ENCODE measurements at regions not wholly inside any gene's neighbourhood (a gene's known extent, or its start where the extent isn't known, plus 50 kb on each side); places are given as distances from the start of the nearest gene placed in this dataset.

DNA sequence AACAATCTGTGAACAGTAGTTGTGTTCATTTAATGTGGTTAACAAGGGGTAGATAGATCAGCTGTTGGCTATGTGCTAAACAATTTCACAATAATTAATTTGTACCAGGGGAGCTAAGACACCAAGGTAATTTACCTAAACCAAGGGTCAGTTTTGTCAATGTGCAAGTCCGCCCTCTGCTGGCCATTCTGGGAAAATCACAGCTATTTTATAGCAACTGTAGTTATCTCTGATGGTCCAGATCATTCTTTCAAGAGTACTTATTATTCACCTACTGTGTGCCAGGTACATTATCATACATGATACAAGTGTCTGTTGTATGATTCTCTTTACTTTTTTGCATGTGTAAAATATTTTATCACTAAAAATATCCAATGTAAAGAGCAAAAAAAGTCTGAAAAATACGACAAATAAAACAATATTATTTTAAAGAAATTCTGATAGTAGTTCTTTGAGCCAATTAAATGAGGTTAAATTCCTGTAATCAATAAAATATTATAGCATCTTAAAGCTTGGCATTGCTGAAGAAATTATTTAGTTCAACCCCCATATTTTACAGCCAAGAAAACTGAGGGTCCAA, 312.3 kb upstream of the FAM78B start:
- Histone ChIP-seq H3K9ac (no peak overlapping the region), H3K4me2 (ENCODE audit: unreplicated experiment) (no peak overlapping the region), H3K36me3 (ENCODE audit: low read depth) (no peaks in the 10 kb centered on the region), H4K20me1 (ENCODE audit: insufficient read depth) (no peaks in the 10 kb centered on the region), H3K27ac (no peak overlapping the region), H3K9me3 (ENCODE audit: low read depth) (no peaks in the 10 kb centered on the region), H3F3A (ENCODE audit: insufficient read depth) (no peaks in the 10 kb centered on the region), H3K27me3 (replicated peaks; ENCODE audit: insufficient read depth) (peaks cover 7% of the 10 kb centered on the region), H2AFZ (no peak overlapping the region), H3K79me2 (ENCODE audit: insufficient read depth) (no peaks in the 10 kb centered on the region), H3K9me2 (ENCODE audit: insufficient read depth) (no peaks in the 10 kb centered on the region), H3K4me3 (no peak overlapping the region), H3K4me1 (ENCODE audit: insufficient read depth) (no peaks in the 10 kb centered on the region)
- TF ChIP-seq EZH2phosphoT487 (IDR thresholded peaks at IDR 0.05; ENCODE audit: insufficient read depth, low read depth): no peak
- no peak for TF ChIP-seq EZH2 (IDR thresholded peaks at IDR 0.05; ENCODE audit: insufficient read depth, poor library complexity, severe bottlenecking)
- 27% methylated on average over 2 of the region's 2 CpGs for WGBS, 2 experiments (ENCODE audit: low coverage in 1 of 2, low lambda C conversion rate in 2 of 2, missing lambda C conversion rate in 2 of 2)
- in situ Hi-C loops (cut with MboI): loop anchor here (25.0 kb wide), 1 partner anchor 767 kb away; no protein-coding TSS in a partner anchor
- peak; percentile 39 for DNase-seq

DNA sequence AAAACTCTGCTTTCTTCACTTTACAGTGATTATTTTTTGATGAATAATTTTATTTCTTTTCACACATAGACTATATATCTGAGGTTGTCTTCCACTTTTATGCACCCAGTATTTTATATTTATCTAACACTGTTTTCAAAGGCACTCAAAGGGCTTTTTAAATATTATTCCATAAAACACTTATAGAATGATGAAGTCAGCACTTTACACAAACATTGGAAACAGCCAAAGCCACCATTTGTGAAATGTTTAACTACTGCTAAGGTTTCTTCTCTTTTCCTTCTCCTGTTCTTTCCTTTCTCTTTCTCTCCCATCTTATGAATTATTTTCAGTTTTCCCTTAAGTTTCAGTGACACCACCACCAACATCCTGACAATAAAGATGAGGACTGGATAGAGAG, 317.7 kb upstream of the FAM78B start:
- TF ChIP-seq EZH2 (IDR thresholded peaks at IDR 0.05; ENCODE audit: insufficient read depth, poor library complexity, severe bottlenecking): no peak
- TF ChIP-seq EZH2phosphoT487 (IDR thresholded peaks at IDR 0.05; ENCODE audit: insufficient read depth, low read depth): no peak
- H3K9me3 ChIP-seq (ENCODE audit: low read depth): no peaks in the 10 kb centered on the region
- no peaks in the 10 kb centered on the region for H3F3A ChIP-seq (ENCODE audit: insufficient read depth)
- H3K79me2 ChIP-seq (ENCODE audit: insufficient read depth): no peaks in the 10 kb centered on the region
- no peak overlapping the region for H3K27ac ChIP-seq
- no peaks in the 10 kb centered on the region for H3K9me2 ChIP-seq (ENCODE audit: insufficient read depth)
- H3K36me3 ChIP-seq (ENCODE audit: low read depth): no peaks in the 10 kb centered on the region
- 0 out of 2 replicates have a peak overlapping the region, but pooled peaks have one; percentile 3 for H2AFZ ChIP-seq
- in situ Hi-C loops (cut with MboI): loop anchor here (25.0 kb wide), 1 partner anchor 772 kb away; no protein-coding TSS in a partner anchor
- peaks cover 3% of the 10 kb centered on the region; the same call in 1 of the 2 replicates for H3K27me3 ChIP-seq (replicated peaks; ENCODE audit: insufficient read depth)
- H3K4me3 ChIP-seq: no peak overlapping the region
- DNase-seq: no peak
- H3K4me2 ChIP-seq (ENCODE audit: unreplicated experiment): peak overlapping the region; percentile 4
- H3K9ac ChIP-seq: no peak overlapping the region
- H4K20me1 ChIP-seq (ENCODE audit: insufficient read depth): no peaks in the 10 kb centered on the region
- H3K4me1 ChIP-seq (ENCODE audit: insufficient read depth): peaks cover 9% of the 10 kb centered on the region; the same call in 1 of the 2 replicates

DNA sequence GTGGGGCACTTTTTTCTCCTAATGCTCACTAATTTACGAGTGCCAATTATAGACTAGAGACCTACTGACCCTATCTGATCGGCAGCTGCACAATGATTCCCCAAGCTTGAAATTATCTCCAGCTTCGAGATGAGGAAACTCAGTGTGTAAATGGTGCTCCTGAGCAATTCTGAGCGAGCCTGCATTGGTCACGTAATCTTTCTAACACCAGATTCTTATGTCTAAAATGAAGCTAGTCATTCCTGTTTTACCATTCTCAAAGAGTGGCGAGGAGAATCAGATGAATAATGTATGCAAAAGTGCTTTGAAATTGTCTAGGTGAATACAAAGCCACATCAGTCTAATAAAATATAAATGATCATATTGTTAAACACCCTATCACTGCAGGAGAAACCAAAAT, 318.1 kb upstream of the FAM78B start:
- DNase-seq: no peak
- Histone ChIP-seq H3K4me2 (ENCODE audit: unreplicated experiment) (peak overlapping the region; percentile 4), H3K79me2 (ENCODE audit: insufficient read depth) (no peaks in the 10 kb centered on the region), H2AFZ (0 out of 2 replicates have a peak overlapping the region, but pooled peaks have one; percentile 3), H3K27ac (no peak overlapping the region), H4K20me1 (ENCODE audit: insufficient read depth) (no peaks in the 10 kb centered on the region), H3K9me3 (ENCODE audit: low read depth) (no peaks in the 10 kb centered on the region), H3K4me3 (no peak overlapping the region), H3K27me3 (replicated peaks; ENCODE audit: insufficient read depth) (peaks cover 3% of the 10 kb centered on the region; the same call in 1 of the 2 replicates), H3K4me1 (ENCODE audit: insufficient read depth) (peaks cover 9% of the 10 kb centered on the region; the same call in 1 of the 2 replicates), H3K9me2 (ENCODE audit: insufficient read depth) (no peaks in the 10 kb centered on the region), H3K36me3 (ENCODE audit: low read depth) (no peaks in the 10 kb centered on the region), H3F3A (ENCODE audit: insufficient read depth) (no peaks in the 10 kb centered on the region), H3K9ac (no peak overlapping the region)
- in situ Hi-C loops (cut with MboI): loop anchor here (25.0 kb wide), 1 partner anchor 773 kb away; no protein-coding TSS in a partner anchor
- no peak for TF ChIP-seq EZH2 (IDR thresholded peaks at IDR 0.05; ENCODE audit: insufficient read depth, poor library complexity, severe bottlenecking)
- no peak for TF ChIP-seq EZH2phosphoT487 (IDR thresholded peaks at IDR 0.05; ENCODE audit: insufficient read depth, low read depth)
- 19 to 23% methylated on average over 6 of the region's 6 CpGs for WGBS, 2 experiments (ENCODE audit: low coverage in 1 of 2, low lambda C conversion rate in 2 of 2, missing lambda C conversion rate in 2 of 2)

DNA sequence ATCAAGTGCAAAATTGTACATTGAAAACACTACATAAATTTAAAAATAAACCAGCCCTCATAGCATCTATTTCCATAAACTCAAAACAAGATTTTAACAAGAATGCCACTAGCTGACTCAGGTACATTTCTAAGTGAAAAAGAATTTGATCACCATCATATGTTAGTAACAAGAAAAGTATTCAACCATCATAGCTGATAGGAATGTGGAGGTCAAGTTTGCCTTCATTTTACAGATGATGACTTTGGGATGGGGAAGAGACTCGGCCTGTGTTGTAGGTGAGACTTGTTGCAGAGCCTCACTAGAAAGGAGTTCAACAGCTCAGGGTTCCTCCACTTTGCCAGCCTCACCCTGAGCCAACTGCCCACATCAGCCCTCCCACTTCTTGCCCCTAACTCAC, 318.8 kb upstream of the FAM78B start:
- WGBS, 2 experiments (ENCODE audit: low coverage in 1 of 2, low lambda C conversion rate in 2 of 2, missing lambda C conversion rate in 2 of 2): 18 to 53% methylated on average over 1 of the region's 1 CpG
- no peaks in the 10 kb centered on the region for H3K9me3 ChIP-seq (ENCODE audit: low read depth)
- TF ChIP-seq EZH2 (IDR thresholded peaks at IDR 0.05; ENCODE audit: insufficient read depth, poor library complexity, severe bottlenecking) (no peak), EZH2phosphoT487 (IDR thresholded peaks at IDR 0.05; ENCODE audit: insufficient read depth, low read depth) (no peak)
- H2AFZ ChIP-seq: no peak overlapping the region
- H3K79me2 ChIP-seq (ENCODE audit: insufficient read depth): no peaks in the 10 kb centered on the region
- H3K27me3 ChIP-seq (replicated peaks; ENCODE audit: insufficient read depth): peaks cover 3% of the 10 kb centered on the region; the same call in 1 of the 2 replicates
- in situ Hi-C loops (cut with MboI): loop anchor here (25.0 kb wide), 1 partner anchor 773 kb away; no protein-coding TSS in a partner anchor
- no peaks in the 10 kb centered on the region for H4K20me1 ChIP-seq (ENCODE audit: insufficient read depth)
- H3K27ac ChIP-seq: no peak overlapping the region
- no peak overlapping the region for H3K9ac ChIP-seq
- H3K36me3 ChIP-seq (ENCODE audit: low read depth): no peaks in the 10 kb centered on the region
- peaks cover 9% of the 10 kb centered on the region; the same call in 1 of the 2 replicates for H3K4me1 ChIP-seq (ENCODE audit: insufficient read depth)
- H3K4me3 ChIP-seq: no peak overlapping the region
- DNase-seq: peak; percentile 42
- H3F3A ChIP-seq (ENCODE audit: insufficient read depth): no peaks in the 10 kb centered on the region
- no peaks in the 10 kb centered on the region for H3K9me2 ChIP-seq (ENCODE audit: insufficient read depth)
- H3K4me2 ChIP-seq (ENCODE audit: unreplicated experiment): peak overlapping the region; percentile 14

Measured in GM23248 (cell line).